ENCODE measurements at regions not wholly inside any gene's neighbourhood (a gene's known extent, or its start where the extent isn't known, plus 50 kb on each side); places are given as distances from the start of the nearest gene placed in this dataset.
"Not testable (repeated sequence)": the region's sequence is repeated elsewhere in the genome, so short reads cannot be mapped to it uniquely, and the experiment has no call there.

DNA sequence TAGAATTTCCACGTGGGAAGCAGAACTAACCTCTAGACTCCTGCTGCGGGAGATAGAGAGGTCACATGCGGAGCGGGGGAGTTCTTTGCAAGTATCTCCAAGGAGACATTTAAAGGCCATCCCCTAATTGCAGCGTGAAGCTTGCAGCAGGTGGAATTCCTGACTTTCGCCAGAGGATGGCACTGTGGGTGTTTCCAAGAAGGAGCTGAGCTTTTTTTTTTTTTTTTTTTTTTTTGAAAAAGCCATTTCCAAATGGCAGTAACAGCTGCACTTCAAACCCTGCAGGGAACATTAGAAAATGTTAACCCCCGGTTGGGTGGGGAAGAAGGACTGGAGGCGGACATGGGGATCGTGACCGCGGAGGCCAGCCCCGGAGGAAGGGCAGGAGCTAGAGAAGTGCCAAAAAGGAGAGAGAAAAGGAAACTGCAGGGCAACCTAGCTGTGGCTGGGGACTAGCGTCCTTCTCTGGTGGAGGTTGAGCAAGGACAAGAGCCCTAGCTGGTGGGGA is 487.7 kb downstream of the TYW1 start:
- DNase-seq, result peak; percentile 72

DNA sequence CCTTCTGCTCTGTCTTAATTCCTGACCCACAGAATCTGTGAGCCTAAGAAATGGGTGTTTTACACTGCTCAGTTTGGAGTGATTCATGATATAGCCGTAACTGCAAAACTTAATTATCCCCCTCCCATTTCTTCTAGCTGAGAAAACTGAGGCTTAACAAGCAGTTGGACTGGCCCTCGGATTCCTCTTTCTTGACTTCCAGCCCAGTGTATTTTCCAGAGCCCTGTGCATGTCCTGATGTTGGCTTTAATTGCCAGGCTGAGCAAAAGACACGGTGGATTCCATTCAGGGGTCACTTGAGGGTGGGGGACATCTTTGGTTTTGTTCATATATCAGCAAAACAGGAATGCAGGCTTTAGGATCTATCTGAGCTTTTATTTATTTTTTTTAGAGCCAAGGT is 489.8 kb downstream of the TYW1 start:
- no peak for DNase-seq

DNA sequence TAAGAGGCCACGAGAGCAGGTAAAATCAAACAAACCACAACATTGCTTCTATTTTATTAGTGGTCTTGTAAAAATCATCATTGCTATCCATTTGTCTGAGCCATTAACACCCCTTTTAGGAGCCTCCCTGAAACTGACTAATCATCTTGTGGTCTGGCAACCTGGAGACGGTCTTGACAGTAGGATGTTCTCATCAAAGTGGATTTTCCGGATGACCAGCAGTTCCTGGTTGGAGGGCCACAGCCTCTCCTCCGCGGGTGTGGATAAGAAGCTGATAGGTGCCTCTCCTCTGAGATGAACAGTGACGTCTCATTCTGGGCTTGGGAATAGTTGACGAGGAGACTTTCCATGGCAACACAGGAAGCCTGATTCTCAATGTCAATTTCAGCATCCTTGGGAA is 490.7 kb downstream of the TYW1 start:
- no peak for DNase-seq

DNA sequence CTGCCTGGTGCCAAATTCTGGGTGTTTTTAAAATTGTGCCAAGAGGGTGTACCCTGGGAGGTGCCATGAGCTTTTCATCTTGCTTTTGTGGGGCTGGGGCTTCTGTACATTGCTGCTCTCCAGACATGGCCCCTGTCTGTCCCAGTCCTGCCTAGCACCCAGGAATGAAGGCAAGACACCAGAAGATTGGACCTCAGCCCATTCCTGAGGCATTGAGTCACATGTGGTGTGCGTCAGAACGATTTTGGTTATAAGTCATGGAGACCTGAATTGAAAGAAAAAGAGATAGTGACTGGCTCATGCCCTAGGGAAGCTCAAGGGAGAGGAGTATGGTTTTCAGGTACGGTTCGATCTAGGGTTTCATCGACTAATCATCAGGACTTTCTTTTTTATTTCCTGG is 493.2 kb downstream of the TYW1 start:
- DNase-seq, result no peak

DNA sequence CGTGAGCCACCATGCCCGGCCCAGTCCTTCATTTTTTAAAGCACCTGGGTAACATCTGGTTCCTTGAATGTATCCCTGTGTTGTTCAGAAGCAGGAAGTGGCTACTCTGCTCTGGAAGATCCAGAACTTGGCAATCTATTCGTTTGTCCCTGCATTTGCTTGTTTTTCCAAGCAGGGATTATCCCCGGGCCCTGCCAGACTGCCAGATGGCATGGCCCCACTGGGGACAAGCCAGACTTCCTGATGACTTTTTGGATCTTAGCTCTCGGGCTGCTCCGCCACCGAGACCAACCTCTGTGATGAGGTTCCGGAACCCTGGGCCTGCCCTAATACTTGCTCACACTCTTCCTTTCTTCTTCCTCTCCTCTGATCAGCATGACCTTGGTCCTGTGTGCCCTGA is 496.7 kb downstream of the TYW1 start:
- peak; percentile 33 for DNase-seq

DNA sequence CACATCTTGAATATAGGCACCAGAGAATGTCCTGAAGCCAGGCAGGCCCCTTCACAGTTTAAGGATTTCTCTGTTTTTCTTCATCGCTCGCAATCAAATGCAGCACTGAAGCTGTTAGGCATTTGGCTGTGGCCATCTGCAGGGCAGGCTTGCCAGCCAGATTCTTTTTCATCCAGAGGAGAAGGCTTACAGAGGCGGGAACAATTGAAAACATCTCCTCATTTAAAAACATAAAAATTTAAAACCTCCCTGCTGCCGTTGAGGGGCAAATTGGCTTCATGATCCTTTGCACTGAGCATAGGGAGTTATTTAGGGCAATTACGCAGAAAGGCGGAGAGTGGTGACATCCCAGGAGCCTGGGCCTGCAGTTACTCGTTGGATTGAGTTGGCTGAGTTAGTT is 500.0 kb downstream of the TYW1 start:
- peak; percentile 61 for DNase-seq

DNA sequence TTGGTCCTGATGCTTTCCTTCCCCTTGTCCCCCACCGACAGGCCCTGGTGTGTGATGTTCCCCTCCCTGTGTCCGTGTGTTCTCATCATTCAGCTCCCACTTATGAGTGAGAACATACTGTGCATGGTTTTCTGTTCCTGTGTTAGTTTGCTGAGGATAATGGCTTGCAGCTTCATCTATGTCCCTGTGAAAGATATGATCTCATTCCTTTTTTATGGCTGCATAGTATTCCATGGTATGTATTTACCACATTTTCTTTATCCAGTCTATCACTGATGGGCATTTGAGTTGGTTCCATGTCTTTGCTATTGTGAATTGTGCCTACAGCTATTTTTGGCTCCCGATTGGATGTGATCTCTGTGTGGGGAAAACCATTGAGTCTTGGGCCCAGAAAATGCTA is 501.3 kb downstream of the TYW1 start:
- not testable (repeated sequence) for DNase-seq

DNA sequence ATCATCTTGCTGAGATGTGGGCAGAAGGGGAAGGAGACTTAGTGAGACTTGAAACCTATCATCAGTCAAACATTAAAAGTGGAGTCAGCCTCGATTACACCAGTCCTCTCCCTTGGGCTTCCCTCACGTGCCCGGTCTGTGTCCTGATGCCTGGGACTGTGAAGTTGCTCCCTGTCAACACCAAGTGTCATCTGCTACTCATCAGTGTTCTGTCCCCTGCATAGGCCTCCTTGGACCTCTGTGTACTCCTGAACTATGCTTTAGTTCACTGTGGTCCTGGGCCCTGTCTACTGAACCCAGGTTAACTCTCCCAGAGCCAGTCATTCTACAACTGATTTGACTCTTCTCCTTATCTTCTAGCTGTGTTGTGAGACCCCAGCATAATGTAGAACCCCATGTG is 506.3 kb downstream of the TYW1 start:
- no peak for DNase-seq

DNA sequence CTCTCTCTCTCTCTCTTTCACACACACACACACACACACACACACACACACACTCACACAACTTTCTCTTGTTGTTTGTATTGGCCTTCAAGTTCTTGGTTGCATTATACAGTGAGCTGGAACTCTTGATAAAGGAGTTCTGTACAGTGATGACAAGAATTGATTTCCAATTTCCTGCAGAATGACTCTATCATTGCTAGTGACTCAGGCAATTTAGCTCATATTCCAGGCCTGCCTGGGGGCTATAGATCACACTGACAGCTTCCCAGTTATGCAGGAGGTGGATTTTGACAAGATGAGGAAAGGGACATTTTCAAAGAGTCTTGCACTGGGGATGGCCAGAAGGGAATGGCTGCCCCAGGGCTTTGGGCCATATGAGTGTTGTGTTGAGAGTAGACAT is 508.8 kb downstream of the TYW1 start:
- no peak for DNase-seq

DNA sequence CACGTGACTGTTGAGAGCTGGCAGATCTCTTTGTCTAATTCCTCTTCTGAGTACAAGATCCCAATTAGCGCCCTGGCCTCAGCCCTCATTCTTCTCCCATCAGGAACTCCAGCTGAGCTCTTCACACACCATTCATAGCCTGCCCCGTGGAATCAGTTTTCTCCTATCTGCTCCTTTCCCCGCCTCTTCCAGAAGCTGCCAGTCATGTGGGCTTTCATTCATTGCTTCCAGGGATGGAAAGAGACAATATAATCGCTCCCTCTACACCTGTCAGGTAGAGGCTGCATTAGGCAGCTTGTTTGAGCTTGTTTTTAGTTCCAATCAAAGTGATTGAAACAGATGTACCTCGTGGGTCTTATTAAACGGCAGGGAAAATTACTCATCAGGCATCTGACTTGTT is 515.8 kb downstream of the TYW1 start:
- DNase-seq, result no peak

DNA sequence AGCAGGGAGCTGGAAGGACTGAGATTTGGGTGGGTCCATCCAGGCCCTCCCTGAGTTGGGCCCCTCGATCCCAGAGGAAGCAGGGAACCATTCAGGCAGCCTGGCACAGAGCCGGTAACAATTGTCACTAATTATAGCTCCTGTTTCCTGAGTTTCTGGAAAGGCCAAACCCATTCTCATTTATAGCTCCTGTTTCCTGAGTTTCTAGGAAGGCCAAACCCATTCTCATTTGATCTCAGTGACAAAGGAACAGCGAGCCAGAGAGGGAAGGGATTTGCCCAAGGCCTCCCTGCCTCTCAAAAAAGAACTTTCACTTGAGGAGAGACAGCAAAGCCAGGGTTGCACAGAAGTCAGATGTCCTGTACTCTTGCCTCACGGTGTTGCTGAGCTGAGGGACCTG is 521.9 kb downstream of the TYW1 start:
- DNase-seq, result peak; percentile 68

DNA sequence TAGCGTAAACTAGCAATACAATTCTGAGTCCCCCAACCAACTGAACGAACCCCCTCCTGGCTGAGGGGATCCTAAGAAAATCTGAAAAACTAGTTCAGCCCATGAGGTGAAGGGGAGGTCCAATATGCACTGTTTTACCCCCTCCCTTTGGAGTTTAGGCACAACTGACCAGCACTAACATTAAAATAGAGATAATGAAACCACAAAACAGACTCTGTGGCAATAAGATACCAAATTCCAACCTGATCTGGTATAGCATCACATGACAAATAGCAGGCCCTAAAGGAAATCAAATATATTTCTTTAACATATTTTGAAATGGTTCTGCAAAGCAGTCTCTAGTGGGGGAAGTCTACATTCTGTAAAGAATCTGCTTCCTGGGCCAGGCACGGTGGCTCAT is 522.5 kb downstream of the TYW1 start:
- no peak for DNase-seq

DNA sequence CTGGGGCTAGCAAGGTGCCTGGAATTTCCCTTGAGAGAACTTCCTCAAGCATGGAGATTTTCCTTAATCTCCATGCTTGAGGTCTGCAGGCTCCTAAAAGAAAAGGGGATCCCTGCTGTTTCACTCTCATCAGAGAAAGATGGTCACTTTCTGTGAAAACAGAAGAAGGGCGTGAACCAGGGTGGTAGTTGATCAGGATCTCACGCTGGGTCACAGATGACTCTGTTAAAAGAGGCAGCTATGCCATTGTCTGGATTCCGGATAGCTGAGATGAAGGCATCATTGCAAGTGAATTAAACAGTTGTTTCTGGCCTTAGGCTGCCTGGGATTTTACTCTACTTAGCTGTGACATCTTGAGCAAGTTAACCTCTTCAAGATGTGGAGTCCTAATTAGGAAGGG is 525.9 kb downstream of the TYW1 start:
- DNase-seq, result no peak

DNA sequence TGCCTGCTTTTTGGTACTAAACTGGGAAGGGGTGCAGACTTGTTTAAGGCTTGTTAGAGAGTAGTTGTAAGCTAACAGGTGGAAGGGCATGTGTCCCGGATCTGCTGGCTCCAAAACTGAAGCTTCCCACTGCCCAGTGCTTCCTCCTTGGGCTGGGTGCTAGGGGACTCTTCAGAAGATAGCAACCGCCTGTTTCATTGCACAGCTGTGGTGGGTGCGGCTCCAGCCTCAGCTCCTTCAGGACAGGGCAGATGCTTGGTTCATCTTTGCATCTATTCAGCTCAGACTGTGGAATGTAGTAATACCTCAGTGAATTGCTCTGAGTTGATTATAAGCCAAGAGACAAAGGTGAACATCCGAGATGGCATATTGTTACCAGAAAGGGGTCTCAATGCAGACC is 527.1 kb downstream of the TYW1 start:
- DNase-seq, result no peak

DNA sequence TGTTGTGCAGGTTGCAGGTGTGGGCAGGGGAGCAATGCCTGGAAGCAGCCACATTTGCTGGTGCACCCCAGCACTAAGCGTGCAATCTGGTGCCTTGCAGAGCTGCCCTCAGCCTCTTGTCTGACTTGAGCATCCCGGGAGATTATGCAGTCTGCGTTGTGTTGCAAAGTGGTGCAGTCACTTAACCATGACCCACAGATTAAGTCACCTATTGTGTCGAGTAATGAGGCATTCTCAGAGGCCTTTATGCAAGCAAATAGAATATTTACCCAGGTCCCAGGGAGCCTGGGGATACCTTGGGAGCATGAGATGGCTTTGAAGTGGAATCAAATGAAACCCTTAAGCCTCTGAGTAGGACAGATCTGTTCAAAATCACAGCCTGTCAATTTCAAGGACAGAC is 529.0 kb downstream of the TYW1 start:
- no peak for DNase-seq

DNA sequence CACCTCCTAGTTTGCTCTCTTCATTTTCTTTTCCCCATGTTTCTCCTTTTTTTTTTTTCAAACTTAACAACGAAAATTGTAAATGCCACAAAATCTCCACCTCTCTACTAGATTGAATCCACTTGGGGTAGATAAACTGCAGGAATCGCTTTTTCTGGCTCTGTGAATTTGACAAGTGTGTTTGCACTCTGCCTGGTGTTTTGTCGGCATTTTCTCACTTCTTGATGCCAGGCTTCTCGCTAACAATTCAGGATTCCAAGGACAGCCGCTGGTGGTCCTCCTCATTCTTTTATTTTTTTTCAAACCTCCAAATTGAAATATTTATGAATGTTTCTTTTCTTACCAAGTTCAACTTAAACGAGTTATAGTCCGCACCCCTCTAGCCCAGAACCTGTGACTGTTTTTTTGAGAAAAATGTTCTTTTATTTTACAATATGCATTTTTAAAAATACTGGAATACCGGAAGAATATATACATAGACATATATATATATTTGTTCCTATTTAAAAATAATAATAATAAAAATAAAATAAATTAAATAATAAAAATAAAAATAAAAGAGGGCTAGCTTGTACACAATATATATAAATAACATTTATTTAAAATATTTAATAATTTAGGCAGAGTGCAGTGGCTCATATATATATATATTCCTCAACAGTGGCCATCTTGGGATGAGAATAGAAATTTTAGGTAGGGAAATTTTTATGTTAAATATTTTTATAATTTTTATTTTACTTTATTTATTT is 538.8 kb downstream of the TYW1 start:
- DNase-seq, result no peak

DNA sequence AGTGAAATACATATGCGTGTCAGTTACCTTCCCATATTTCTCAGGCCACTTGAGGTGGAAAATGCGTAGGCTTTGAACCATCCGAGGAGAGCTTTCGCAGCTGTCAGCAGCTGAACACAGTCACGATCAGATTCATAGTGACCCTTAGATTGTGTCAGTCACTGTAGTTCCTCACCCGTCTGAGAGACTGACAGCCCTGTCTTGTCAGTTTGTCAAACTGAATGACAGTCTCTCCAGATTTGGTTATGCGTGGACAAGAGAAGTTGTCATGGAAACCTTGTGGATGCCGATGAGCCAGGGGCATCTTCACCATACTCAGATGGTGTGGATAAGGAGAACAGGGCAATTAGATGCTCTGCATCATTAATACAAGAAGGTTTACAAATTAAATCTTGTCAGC is 546.3 kb downstream of the TYW1 start:
- no peak for DNase-seq

DNA sequence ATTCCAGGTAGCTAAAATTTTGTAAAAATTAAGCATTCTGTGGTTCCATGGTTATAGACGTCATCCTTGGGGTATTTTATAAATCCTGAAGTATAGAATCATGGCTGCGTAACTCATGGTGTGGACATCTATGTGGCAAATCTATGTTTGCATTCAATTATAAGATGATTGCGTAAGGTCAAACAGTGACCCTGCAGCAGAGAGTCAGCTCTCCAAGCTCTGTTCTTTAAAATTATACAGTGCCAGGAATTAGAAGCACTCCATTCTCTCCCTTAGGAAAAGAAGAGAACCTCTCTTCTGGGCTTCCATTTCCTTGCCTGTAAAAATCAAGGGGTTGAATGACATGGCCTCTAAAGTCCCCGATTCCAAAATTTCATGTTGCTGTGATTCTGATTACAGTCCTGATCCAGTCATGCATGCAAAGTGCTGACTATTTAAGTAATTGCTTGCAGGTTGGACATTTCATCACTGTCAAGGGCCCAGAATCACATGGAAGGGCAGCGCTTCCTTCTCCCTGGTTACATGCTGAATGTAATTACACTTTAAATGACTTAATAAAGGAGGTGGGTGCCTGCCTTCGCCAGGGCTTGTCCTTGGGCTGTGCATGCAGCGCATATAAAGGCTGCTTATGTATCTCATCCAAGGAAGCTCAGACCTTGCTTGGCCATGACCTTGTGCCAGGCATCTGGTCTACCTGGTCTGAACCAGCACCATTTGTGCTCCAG is 550.7 kb downstream of the TYW1 start:
- no peak for DNase-seq

DNA sequence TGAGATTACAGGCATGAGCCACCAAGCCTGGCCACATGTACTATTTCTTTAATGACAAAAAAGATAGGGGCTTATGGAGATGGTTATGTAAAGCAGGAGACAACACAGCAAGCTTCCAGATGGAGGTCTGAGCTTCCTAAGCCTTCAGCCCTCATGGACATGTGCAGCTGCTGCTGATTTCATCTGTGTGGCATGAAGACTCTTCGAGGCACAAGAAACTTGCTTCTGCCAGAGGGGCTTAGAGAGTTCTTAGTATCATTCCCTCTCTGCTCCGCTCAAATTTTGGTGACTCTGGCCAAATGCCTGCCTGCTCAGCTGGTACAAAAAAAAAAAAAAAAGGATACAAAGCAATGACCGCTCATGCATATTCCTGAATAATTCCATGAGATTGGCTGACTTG is 552.5 kb downstream of the TYW1 start:
- DNase-seq, result peak; percentile 74

DNA sequence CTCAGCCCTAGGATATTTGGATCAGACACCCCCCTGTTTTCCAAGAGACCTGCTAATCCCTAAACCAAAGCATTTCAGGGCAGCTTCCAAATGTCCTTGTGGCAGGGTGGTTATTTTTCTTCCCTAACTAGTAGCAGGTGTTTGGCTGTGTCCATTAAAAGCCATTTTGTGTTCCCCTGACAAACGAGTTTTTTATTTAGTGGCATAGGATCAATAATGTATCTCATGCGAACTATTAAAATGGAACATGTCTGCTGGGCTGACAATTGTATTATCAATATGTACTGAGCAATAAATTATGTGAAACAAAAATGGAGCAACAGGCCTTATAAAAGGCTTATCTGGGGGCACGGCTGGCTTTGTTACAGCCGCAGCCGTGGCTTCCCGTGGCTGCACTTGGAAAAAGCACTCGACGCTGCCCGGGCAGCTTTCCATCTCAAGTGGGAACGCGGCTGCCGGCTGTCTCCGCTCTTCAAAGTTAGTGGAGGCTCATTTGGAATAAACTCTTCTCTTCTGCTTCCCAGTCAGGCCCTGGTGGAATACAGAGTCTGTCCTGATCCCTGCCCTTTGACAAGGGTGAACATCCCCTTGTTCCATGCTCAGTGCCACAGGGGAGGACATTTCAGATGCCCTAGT is 554.3 kb downstream of the TYW1 start:
- DNase-seq, result peak; percentile 83

DNA sequence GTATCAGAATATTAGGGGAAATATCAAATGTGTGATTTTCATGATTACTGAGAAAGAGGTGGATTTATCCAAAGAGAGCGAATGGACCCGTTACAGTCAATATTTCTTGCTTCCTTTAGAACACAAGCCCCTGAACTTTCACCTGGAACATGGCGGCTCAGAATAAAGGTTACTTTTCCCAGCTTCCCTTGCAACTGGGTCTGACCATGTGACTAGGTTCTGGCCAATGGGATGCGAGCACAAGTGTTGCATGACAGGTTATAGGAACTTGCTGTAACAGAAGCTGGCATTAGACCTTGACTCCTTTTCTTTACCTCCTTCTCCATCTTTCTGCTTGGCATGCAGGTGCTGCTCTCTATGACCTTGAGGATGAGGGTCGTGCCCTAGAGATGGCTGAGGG is 556.1 kb downstream of the TYW1 start:
- no peak for DNase-seq

DNA sequence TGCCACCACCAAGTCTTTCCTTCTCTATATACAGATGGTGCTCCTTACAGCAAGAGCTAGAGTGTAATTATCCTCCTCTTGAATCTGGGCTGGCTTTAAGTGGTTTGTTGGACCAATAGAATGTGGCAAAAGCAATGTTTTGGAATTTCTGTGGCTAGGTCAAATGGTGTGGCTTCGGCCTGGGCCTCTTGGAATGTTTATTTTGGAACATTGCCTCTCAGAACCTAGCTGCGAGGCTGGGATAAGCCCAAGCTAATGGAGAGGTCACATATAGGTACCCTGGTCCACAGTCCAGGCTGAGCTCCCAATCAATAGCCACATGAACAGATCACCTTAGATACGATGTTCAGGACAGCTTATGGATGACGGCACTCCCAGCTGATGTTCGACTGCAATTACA is 556.7 kb downstream of the TYW1 start:
- DNase-seq, result peak; percentile 24

DNA sequence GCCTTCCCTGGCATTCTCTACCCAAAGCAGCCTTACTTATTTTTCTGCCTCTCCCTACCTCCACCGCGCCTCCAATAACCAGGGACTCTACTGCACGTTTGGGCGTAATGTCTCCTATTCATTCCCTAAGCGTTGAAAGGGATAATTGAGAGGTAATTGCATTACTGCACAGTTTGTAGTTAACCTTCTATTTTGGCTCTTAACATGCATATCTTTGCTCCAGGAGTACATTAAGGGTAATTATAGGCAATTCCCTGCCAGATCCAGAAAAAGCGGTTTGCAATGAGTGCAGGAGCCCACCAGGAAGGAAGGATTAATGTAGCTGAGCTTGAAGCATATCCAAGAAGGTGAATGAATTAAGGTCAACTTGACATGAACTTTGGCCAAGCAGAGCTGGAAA is 558.4 kb downstream of the TYW1 start:
- DNase-seq, result no peak

DNA sequence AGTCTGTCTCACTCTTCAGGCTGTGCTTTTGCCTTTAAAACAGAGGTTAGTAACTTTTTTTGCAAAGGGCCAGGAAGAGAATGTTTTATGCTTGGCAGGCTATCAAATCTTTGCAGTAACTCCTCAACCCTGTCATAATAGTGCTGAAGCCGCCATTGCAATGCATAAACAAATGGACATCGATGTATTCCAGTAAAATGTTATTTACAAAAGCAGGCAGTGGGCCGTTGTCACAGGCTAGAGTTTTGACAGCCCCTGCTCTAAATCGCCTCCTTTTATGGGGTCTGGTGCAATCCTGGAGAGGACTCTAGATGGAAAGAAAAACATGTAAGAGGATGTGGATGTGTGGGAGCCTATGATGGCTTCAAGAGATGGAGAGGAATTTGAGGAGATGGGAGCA is 568.3 kb downstream of the TYW1 start:
- no peak for DNase-seq
